NCI-H82 treated with DMSO at 0.1 percent for 48 hours (cell line): ENCODE measurements at regions not wholly inside any gene's neighbourhood (a gene's known extent, or its start where the extent isn't known, plus 50 kb on each side); places are given as distances from the start of the nearest gene placed in this dataset.
"Not testable (repeated sequence)": the region's sequence is repeated elsewhere in the genome, so short reads cannot be mapped to it uniquely, and the experiment has no call there.

Source experiments
- DNase-seq: peaks from one replicate; lab custom pipeline; 2025; ENCODE audit not compliant: unreplicated experiment; lab: John Stamatoyannopoulos, UW

DNA sequence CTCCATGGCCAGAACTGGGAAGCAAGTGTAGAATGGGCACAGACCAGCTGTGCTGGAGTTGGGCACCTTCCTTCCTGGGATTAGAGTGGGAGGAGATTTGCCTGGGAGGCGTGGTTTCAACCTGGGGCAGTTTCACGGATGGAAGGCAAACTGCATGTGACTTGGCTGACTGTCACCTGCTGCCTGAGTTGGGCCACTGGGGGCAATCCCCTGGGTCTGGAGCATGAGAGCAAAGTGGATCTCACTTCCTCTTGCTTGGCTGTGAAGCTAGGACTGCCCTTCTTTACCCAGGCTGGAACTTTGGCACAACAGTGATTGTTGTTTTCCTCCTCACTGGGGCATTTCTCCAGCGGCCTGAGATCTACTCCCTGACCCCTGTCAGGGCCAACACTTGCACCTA lies 1247.0 kb upstream of the EPHA6 start:
- no peak for DNase-seq

DNA sequence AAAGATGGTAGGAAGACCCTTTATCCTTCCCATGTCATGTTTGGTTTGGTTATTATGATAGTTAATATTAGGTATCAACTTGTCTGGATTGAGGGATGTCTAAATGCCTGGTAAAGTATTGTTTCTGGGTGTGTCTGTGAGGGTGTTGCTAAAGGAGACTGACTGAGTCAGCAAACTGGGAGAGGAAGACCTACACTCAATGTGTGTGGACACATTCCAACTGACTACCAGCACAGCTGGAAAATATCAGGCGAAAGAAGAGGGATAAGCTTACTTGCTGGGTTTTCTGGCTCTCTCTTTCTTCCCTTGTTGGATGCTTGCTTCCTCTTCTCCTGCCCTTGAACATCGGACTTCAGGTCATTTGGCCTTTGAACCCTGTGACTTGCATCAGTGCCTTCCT lies 1227.6 kb upstream of the EPHA6 start:
- no peak for DNase-seq

GRCh38 chr3:95587641-95588040 lies 1226.8 kb upstream of the EPHA6 start:
- not testable (repeated sequence) for DNase-seq

- DNase-seq: no peak
Observed at GRCh38 chr3:95588473-95588872, 1225.9 kb upstream of the EPHA6 start.

DNA sequence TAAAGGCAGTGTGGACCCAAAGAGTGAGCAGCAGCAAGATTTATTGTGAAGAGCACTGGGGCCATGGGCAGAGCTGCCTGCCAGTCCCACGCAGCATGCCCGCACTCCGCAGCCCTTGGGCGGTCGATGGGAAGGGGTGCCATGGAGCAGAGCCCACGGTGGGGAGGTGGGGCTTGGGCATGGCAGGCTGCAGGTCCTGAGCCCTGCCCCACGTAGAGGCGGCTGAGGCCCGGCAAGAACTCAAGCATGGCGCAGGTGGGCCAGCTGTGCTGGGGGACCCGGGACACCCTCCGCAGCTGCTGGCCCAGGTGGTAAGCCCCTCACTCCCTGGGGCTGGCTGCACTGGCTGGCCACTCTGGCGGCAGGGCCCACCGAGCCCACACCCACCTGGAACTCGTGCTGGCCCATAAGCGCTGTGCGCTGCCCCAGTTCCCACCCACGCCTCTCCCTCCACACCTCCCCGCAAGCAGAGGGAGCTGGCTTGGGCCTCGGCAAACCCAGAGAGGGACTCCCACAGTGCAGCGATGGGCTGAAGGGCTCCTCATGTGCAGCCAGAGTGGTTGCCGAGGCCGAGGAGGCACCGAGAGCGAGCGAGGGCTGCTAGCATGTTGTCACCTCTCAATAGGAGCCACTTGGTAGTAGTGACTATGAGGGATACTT lies 1218.8 kb upstream of the EPHA6 start:
- no peak for DNase-seq

DNA sequence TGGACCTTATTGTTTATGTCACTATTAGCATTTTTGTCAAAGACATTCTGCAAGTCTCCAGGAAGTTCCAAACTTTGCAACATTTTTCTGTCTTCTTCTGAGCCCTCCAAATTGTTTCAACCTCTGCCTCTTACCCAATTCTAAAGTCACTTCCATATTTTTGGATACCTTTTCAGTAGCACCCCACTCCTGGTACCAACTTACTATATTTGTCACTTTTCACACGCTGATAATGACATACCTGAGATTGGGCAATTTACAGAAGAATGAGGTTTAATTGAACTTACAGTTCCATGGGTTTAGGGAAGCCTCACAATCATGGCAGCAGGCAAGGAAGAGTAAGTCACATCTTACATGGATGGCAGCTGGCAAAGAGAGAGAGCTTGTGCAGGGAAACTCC lies 1206.5 kb upstream of the EPHA6 start:
- no peak for DNase-seq

DNA sequence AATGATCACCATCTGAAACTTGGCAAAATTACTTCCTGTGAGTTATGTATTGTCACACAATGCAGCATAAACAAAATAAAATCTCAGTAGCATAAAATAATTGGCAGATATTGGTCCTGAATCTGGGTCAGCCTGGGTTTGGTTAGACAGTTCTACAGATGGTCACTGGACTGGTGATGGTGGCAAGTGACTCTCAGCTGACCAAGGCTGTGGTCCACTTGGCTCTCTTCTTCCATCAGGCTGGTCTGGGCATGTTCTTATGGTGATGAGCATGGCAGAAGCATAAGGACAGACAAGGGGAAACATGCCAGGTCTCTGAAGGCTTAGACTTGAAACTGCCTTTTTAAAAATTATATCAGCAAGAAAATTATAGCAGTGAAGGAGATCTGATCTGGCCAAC lies 1205.0 kb upstream of the EPHA6 start:
- DNase-seq: no peak

GRCh38 chr3:95612611-95613010 lies 1201.8 kb upstream of the EPHA6 start:
- DNase-seq: no peak

DNA sequence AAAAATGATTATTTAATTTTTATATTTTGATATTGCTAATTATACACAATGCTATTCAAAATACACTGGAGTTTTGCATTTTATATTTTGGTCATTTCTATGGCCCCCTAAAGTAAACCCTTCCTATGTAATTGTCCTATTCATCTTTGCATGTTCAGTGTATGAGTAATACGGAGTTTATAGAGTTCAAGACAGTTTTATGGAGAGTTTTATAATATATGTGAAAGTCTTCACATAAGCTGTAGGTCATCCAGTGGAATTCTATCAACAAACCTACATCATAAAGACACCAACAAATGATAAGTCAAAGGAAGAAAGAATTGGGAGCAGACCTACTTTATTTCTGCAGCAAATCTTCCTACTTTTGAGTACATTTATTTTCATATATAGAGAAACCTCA lies 1200.4 kb upstream of the EPHA6 start:
- no peak for DNase-seq

GRCh38 chr3:95615592-95616310 lies 1198.6 kb upstream of the EPHA6 start:
- DNase-seq: no peak

DNA sequence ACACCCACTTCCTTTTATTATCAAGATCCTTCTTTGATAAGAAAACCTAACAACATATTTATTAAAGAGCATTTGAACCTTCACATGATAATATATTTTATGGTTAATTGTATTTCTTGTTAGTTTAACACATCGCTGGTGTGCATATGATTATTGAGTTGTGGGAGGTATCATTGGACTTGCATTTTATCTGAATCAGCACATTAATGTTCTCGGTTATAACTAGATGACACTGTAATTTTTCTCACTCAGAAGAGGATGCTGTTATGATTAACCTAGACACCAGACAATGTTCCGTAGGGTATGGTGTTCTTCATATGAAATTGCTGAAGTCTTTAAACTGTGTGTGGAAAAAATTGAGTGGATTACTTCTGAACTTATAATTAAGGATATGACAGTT lies 1188.3 kb upstream of the EPHA6 start:
- no peak for DNase-seq

- DNase-seq: no peak
Observed at GRCh38 chr3:95627293-95627692, 1187.1 kb upstream of the EPHA6 start.

DNA sequence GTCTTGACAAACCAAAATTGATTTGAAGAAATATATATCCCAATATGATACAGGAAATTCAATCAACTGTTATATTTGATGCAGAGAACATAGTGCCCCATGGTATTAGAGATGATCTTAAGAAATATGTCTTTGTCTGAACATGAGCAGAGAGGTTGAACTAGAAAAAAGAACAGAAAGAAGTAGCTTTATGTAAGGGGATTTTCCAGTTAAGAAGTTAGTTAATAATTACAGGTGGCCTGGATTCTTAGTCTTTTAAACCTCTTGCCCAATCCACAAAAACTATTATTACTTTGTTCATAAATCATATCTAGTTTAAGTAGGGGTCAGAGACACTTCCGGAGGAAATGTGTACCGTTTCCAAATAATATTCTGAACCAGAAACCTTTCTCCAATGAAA lies 1186.7 kb upstream of the EPHA6 start:
- no peak for DNase-seq

DNA sequence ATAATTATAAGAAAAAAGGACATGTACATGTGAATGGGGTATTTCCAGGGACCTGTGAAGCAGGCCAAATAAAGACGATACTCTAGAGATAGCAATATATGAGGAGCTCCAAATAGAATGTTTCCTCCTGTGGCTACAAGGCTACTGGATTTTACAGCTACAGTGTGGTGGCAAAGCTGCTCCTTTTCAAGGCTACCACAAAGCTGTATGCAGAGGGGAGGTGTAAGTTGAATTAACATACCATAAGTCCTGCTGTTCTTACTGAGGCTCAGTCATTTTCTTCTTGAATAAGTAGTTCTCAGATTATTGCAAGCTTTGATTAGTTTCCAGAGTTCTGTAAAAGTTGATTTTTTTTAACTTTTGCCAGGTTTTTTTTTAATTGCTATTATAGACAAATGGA lies 1184.6 kb upstream of the EPHA6 start:
- DNase-seq: no peak

- no peak for DNase-seq
Observed at GRCh38 chr3:95645291-95645690, 1169.1 kb upstream of the EPHA6 start.

DNA sequence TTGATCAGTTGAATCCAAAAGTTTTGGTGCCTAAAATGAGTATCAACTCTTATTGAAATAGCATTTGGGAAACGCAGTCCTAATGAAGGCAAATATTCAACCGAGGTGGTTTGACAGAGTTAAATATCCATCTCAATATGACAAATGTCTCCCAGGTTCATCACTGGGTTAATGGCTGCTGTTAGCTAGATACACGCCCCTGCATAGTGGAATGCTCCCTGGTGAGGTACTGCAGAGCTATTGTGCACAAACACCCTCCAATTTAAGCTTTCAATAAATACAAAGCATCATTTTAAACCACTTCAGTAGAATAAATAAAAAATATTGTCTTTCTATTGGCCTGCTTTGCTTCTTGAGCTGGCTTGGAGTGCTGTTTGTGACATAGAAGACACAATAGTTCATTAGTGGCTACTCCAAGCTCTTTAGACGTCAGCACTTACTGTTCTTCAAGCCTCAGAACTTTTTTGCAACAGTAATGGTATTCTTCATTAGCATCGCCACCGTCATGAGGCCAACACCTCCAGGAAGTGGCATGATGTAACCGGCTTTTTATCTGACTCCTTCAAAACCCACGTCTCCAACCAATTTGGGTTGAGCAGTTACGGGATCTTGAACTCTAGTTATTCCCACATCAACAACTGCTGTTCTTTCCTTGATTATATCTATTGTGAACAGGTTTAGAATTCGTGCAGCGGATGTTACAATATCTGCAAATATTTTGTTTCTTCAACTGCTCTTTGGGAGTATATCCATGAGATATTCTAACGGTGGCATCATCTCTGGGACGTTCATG lies 1159.6 kb upstream of the EPHA6 start:
- DNase-seq: no peak

DNA sequence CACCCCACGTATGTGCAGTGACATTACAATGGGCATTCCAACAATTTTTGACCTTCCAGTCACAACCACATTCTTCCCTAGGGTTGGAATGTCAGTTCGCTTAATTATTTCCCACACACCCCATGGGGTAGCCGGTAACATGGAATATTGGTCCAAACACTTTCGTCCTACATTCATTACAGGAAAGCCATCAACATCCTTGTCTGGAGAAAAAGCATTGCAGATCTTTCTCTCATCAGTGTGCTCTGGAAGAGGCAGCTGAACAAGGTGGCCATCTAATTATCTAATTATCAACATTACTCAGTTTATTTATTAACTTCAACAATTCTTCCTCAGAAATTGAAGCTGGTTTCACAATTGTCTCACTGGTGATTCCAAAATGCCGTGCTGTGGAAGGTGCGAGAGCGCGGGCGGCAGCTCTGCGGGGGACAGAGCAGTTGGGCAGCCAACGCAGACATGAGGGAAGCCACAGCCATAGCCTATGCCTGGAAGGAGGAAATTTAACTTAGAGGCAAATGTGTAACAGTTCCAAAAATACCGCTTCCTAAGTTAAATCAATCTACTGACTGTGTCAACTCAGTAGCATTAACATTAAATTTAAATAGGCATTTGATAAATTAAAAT lies 1158.9 kb upstream of the EPHA6 start:
- no peak for DNase-seq

GRCh38 chr3:95670765-95671164 lies 1143.6 kb upstream of the EPHA6 start:
- no peak for DNase-seq

DNA sequence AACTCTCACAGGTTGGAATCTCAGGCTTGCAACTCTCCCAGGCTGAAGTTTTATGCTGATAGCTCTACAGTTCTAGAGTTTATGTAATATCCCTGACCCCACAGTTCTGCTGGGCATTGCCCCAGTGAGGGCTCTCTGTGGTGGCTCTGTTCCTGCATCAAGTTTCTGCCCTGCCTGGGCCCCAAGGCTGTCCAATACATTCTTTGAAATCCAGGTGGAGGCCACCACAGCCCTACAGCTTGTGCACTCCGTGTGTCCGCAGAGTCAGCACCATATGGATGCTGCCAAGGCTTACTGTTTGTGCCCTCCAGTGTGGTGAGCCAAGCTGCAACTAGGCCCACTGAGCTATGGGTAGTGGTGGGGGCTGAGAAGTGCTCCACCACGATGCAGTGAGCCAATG lies 1141.2 kb upstream of the EPHA6 start:
- DNase-seq: no peak

DNA sequence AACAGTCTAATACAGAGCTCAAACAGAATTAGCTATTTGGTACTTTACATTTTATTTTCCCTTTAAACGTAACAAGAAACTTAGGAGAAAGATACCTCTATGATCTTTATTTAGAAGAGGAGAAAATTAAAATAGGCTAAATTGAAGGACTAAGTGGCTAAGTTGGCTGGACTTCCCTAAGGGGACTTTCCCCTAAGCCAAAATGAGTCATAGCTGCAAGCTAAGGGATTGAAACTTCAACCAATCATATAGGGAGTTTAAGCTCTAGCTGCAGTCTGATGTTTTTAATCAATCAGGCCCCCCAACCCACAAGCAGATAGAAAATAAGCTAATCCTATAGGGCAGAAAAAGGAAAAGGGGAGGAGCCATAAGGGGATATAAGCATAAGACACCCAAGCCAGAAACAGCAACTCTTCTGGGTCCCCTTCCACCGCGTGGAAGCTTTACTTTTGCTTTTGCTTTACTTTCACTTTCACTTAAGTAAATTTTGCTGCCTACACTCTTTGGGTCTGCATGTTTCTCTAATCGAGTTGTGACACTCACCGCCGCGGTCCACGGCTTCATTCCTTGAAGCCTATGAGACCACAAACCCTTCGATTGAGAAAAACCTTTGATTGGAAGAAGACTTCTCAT lies 1108.5 kb upstream of the EPHA6 start:
- no peak for DNase-seq

- DNase-seq: no peak
Observed at GRCh38 chr3:95707268-95707667, 1107.1 kb upstream of the EPHA6 start.
